Effector memory CD4-positive, alpha-beta T cell (primary cell): ENCODE measurements at regions not wholly inside any gene's neighbourhood (a gene's known extent, or its start where the extent isn't known, plus 50 kb on each side); places are given as distances from the start of the nearest gene placed in this dataset.
"Not testable (repeated sequence)": the region's sequence is repeated elsewhere in the genome, so short reads cannot be mapped to it uniquely, and the experiment has no call there.

Experiments
- DNase-seq, 3 donors: peaks; one replicate each; pipeline ENCODE4 v3.0.0-alpha.2; 2020
- H3K27ac ChIP-seq: 2 replicates; pipeline ENCODE4 v1.7.0; 2013; ENCODE audit warnings: mild to moderate bottlenecking, low read length, moderate library complexity; ENCODE audit not compliant: insufficient read depth, poor library complexity, severe bottlenecking
- H3K27me3 ChIP-seq: replicated peaks from 2 replicates; pipeline ENCODE4 v1.7.0; 2013; ENCODE audit warnings: mild to moderate bottlenecking, low read length; ENCODE audit not compliant: insufficient read depth, control insufficient read depth, poor library complexity, severe bottlenecking
- H3K36me3 ChIP-seq: 2 replicates; pipeline ENCODE4 v1.7.0; 2013; ENCODE audit warnings: mild to moderate bottlenecking, low read length, moderate library complexity; ENCODE audit not compliant: control insufficient read depth, insufficient read depth
- H3K4me1 ChIP-seq: 2 replicates; pipeline ENCODE4 v1.7.0; 2013; ENCODE audit warnings: low read length, mild to moderate bottlenecking; ENCODE audit not compliant: control insufficient read depth, insufficient read depth, poor library complexity, severe bottlenecking
- H3K4me3 ChIP-seq: 2 replicates; pipeline ENCODE4 v1.7.0; 2013; ENCODE audit warnings: low read length, low read depth, mild to moderate bottlenecking; ENCODE audit not compliant: insufficient read depth, poor library complexity, severe bottlenecking
- H3K9me3 ChIP-seq: 2 replicates; pipeline ENCODE4 v1.7.0; 2013; ENCODE audit warnings: mild to moderate bottlenecking, low read length, moderate library complexity; ENCODE audit not compliant: control insufficient read depth

GRCh38 chr16:59859676-59860402, 1125.7 kb upstream of the GOT2 start:
- no peaks in the 10 kb centered on the region for H3K9me3 ChIP-seq
- H3K4me3 ChIP-seq = no peak overlapping the region
- no peaks in the 10 kb centered on the region for H3K4me1 ChIP-seq
- DNase-seq = no peak
- H3K36me3 ChIP-seq = no peaks in the 10 kb centered on the region
- H3K27me3 ChIP-seq = no peaks in the 10 kb centered on the region
- no peak overlapping the region for H3K27ac ChIP-seq

- H3K27me3 ChIP-seq = no peaks in the 10 kb centered on the region
- DNase-seq = no peak
- H3K9me3 ChIP-seq = no peaks in the 10 kb centered on the region
- H3K36me3 ChIP-seq = no peaks in the 10 kb centered on the region
- H3K4me1 ChIP-seq = no peaks in the 10 kb centered on the region
- no peak overlapping the region for H3K4me3 ChIP-seq
- no peak overlapping the region for H3K27ac ChIP-seq
Measured at GRCh38 chr16:59854846-59855439, 1120.8 kb upstream of the GOT2 start.

GRCh38 chr16:59849716-59850115, 1115.6 kb upstream of the GOT2 start:
- Histone ChIP-seq H3K9me3 (no peaks in the 10 kb centered on the region), H3K36me3 (no peaks in the 10 kb centered on the region), H3K4me3 (no peak overlapping the region), H3K27me3 (no peaks in the 10 kb centered on the region), H3K27ac (no peak overlapping the region), H3K4me1 (no peaks in the 10 kb centered on the region)
- DNase-seq = no peak

- DNase-seq = no peak
- Histone ChIP-seq H3K27me3 (no peaks in the 10 kb centered on the region), H3K9me3 (no peaks in the 10 kb centered on the region), H3K4me1 (no peaks in the 10 kb centered on the region), H3K27ac (no peak overlapping the region), H3K4me3 (no peak overlapping the region), H3K36me3 (no peaks in the 10 kb centered on the region)
Measured at GRCh38 chr16:59848296-59848695, 1114.2 kb upstream of the GOT2 start.

GRCh38 chr16:59840169-59840568, 1106.1 kb upstream of the GOT2 start:
- no peak overlapping the region for H3K27ac ChIP-seq
- H3K27me3 ChIP-seq = no peaks in the 10 kb centered on the region
- H3K4me1 ChIP-seq = no peaks in the 10 kb centered on the region
- no peak overlapping the region for H3K4me3 ChIP-seq
- H3K9me3 ChIP-seq = no peaks in the 10 kb centered on the region
- H3K36me3 ChIP-seq = no peaks in the 10 kb centered on the region
- DNase-seq = no peak

GRCh38 chr16:59826767-59827166, 1092.7 kb upstream of the GOT2 start:
- Histone ChIP-seq H3K4me1 (no peaks in the 10 kb centered on the region), H3K9me3 (no peaks in the 10 kb centered on the region), H3K27ac (no peak overlapping the region), H3K4me3 (no peak overlapping the region), H3K27me3 (no peaks in the 10 kb centered on the region), H3K36me3 (no peaks in the 10 kb centered on the region)
- DNase-seq = no peak

GRCh38 chr16:59809488-59809887, 1075.4 kb upstream of the GOT2 start:
- H3K27ac ChIP-seq, H3K36me3 ChIP-seq, H3K27me3 ChIP-seq, H3K4me3 ChIP-seq, DNase-seq, H3K9me3 ChIP-seq, H3K4me1 ChIP-seq: not testable (repeated sequence)

- Histone ChIP-seq H3K36me3 (no peaks in the 10 kb centered on the region), H3K9me3 (no peaks in the 10 kb centered on the region)
- no peak for DNase-seq
Measured at GRCh38 chr16:59783191-59783590, 1049.1 kb upstream of the GOT2 start.

GRCh38 chr16:59773330-59773729, 1039.2 kb upstream of the GOT2 start:
- no peak for DNase-seq
- Histone ChIP-seq H3K36me3 (no peaks in the 10 kb centered on the region), H3K4me1 (no peaks in the 10 kb centered on the region)

More at GRCh38 chr16:59783191-59783590, 1049.1 kb upstream of the GOT2 start:
- no peaks in the 10 kb centered on the region for H3K4me1 ChIP-seq
- no peak overlapping the region for H3K27ac ChIP-seq
- H3K27me3 ChIP-seq = no peaks in the 10 kb centered on the region
- H3K4me3 ChIP-seq = no peak overlapping the region

GRCh38 chr16:59759296-59759695, 1025.2 kb upstream of the GOT2 start:
- Histone ChIP-seq H3K4me3 (no peak overlapping the region), H3K4me1 (no peaks in the 10 kb centered on the region), H3K36me3 (no peaks in the 10 kb centered on the region), H3K27me3 (no peaks in the 10 kb centered on the region), H3K9me3 (no peaks in the 10 kb centered on the region), H3K27ac (no peak overlapping the region)
- no peak for DNase-seq

More at GRCh38 chr16:59773330-59773729, 1039.2 kb upstream of the GOT2 start:
- Histone ChIP-seq H3K27me3 (no peaks in the 10 kb centered on the region), H3K4me3 (no peak overlapping the region), H3K27ac (no peak overlapping the region), H3K9me3 (no peaks in the 10 kb centered on the region)
